GM12891 (cell line): ENCODE measurements at regions not wholly inside any gene's neighbourhood (a gene's known extent, or its start where the extent isn't known, plus 50 kb on each side); places are given as distances from the start of the nearest gene placed in this dataset.

Experiments
- DNase-seq: peaks from one replicate; pipeline ENCODE4 v3.0.0; 2011; ENCODE audit warnings: low spot score; ENCODE audit not compliant: insufficient read length
- FAIRE-seq: peaks from 2 replicates; lab custom pipeline; 2011; peaks lifted over from hg19 to GRCh38; lab: Jason Lieb, UNC
- PAX5 ChIP-seq: IDR thresholded peaks from 2 replicates; pipeline ENCODE4 v1.6.1; 2011; ENCODE audit warnings: low read length, moderate library complexity, mild to moderate bottlenecking; ENCODE audit not compliant: insufficient read depth, severe bottlenecking
- POLR2A ChIP-seq: IDR thresholded peaks from 2 replicates; pipeline ENCODE4 v1.6.1; 2011; ENCODE audit warnings: low read depth, low read length, control low read depth
- POLR2AphosphoS5 ChIP-seq: IDR thresholded peaks from 2 replicates; pipeline ENCODE4 v1.6.1; 2011; ENCODE audit warnings: low read depth, low read length, control low read depth
- POU2F2 ChIP-seq: IDR thresholded peaks from 2 replicates; pipeline ENCODE4 v1.6.1; 2011; ENCODE audit warnings: low read depth, mild to moderate bottlenecking, control low read depth, low read length, moderate library complexity
- SPI1 ChIP-seq: IDR thresholded peaks from 2 replicates; pipeline ENCODE4 v1.6.1; 2011; ENCODE audit warnings: low read depth, low read length, control low read depth
- TAF1 ChIP-seq: IDR thresholded peaks from 2 replicates; pipeline ENCODE4 v1.6.1; 2011; ENCODE audit warnings: low read depth, low read length, control low read depth

- DNase-seq (no peak), FAIRE-seq (no peak)
- TF ChIP-seq POLR2AphosphoS5 (no peak), POLR2A (no peak), PAX5 (no peak), POU2F2 (no peak), TAF1 (no peak), SPI1 (no peak)
These were observed 270.0 kb upstream of the PCDH20 start for GRCh38 chr13:61685682-61686012.

DNA sequence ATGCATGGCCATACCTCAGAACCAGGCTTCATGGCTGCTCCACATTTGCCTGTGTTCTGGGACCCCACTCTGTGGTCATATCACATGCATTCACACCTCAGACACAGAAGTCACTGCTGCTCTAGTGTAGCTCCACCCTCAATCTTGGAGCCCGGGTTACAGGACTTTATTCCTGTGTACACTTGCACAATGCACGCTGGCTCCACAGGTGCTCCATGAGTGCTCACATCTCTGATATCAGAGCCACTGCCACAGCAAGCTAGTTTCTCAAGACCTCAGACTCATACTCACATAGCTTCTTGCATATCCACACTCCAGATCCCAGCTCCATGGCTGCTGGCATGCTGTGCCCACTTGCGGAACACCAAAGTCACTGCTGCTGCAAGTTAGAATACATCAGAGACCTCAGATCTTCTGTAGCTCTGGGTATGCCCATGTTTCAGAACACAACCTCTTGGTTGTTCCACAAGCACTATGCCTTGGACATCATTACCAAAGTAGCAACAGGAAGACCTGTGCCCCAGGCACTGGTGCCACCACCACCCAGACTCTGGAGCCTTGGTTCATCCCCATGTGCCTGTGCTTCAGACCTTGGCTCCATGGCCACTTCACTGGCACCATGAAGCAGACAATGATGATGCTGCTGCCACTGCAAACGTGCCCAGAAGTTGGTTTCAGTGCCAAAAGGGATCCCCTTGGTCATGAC lies 269.5 kb upstream of the PCDH20 start:
- TF ChIP-seq PAX5, result no peak
- DNase-seq (no peak), FAIRE-seq (no peak)

DNA sequence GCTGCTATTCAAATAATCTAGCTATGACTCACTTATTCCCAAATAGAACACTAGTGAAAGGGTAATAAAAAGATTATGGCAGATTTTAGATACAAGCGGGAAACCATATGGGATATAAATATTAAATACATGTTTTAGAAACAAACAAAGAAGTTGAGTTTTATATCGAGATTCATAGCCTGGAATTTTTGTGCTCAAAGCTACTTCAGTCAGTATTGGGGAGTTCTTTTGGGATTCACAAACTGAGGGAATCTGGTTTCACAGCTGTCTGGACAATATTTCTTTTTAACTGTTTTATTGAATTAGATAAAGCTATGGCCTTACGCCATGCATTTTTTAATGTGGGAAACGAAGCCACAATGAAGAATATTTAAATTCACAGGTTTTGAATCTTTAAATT lies 257.1 kb upstream of the PCDH20 start:
- FAIRE-seq, result no peak

GRCh38 chr13:61670384-61671161 lies 254.9 kb upstream of the PCDH20 start:
- DNase-seq (no peak), FAIRE-seq (no peak)
- no peak for TF ChIP-seq PAX5
- TF ChIP-seq SPI1, result no peak
- TF ChIP-seq POLR2A, result no peak
- TF ChIP-seq POLR2AphosphoS5, result no peak
- no peak for TF ChIP-seq TAF1
- no peak for TF ChIP-seq POU2F2

More for the DNA sequence above, 257.1 kb upstream of the PCDH20 start:
- no peak for DNase-seq
- TF ChIP-seq POLR2A, result no peak
- no peak for TF ChIP-seq TAF1
- TF ChIP-seq SPI1, result no peak
- no peak for TF ChIP-seq POLR2AphosphoS5
- no peak for TF ChIP-seq PAX5
- TF ChIP-seq POU2F2, result no peak

DNA sequence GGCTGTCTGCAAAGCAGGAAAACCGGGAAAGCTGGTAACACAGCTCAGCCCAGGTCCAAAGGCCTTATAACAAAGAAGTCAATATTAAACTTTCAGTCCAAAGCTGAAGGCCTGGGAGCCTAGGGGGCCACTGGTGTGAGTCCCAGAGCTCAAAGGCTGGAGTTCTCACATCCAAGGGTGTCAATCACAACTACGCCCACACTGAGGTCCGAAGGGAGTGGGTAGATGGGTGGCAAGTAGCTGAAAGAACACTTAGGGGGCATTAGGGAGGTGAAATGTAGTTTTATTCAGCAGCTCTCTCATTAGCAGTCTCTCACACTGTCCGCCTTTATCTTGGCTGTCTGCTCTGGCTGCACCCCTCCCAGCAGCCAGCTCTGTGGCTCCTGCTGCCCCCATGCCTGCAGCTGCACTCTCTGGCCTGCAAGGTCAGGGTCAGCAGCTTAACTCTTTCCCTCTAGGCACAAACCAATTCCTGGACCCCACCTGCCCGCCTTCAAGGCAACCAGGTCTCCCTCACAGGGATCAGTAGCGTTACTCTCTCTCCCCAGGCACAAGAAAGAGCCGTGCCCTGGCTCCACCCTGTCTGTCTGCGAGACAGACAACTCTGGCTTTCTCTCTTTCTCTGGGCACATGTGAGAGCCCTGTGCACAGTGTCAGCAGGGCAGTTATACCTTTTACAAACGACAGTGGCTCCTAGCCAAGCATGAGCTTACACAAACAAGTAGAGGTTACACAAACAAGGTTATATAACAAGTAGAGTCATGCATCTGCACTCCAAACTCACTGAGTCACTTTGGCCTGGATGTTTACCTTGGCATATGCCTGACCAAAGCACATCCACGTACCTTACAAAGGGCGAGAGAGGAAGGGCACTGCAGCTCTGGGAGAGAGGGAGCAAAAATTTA lies 249.4 kb upstream of the PCDH20 start:
- DNase-seq (no peak), FAIRE-seq (no peak)
- no peak for TF ChIP-seq PAX5
- TF ChIP-seq TAF1, result no peak
- no peak for TF ChIP-seq POU2F2
- TF ChIP-seq POLR2A, result no peak
- no peak for TF ChIP-seq SPI1
- TF ChIP-seq POLR2AphosphoS5, result no peak

DNA sequence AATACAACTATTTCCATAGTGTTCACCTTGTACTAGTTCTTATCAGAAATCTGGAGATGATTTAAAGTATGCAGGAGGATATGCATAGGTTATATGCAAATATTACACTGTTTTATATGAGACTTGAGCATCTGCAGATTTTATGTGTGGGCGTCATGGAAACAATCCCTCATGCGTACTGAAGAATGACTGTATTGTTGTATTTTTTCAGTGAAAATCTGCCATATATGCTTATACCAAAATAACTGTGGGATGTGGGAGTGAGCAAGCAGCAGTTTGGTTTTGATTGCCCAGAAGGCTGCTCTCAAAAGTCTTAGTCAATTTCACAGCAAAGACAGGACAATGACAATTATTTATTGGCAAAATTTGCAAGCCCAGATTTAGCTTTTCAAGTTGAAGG lies 238.8 kb upstream of the PCDH20 start:
- no peak for FAIRE-seq
- no peak for DNase-seq
- TF ChIP-seq SPI1, result no peak

- TF ChIP-seq PAX5 (no peak), TAF1 (no peak), POU2F2 (no peak), SPI1 (no peak), POLR2A (no peak), POLR2AphosphoS5 (no peak)
- FAIRE-seq (no peak), DNase-seq (no peak)
These were observed 232.9 kb upstream of the PCDH20 start for GRCh38 chr13:61648547-61648946.

- DNase-seq (no peak), FAIRE-seq (no peak)
- TF ChIP-seq PAX5, result no peak
- no peak for TF ChIP-seq SPI1
- TF ChIP-seq POLR2A, result no peak
- TF ChIP-seq POLR2AphosphoS5, result no peak
- TF ChIP-seq TAF1, result no peak
- TF ChIP-seq POU2F2, result no peak
These were observed 196.5 kb upstream of the PCDH20 start for GRCh38 chr13:61612192-61612591.

- FAIRE-seq (no peak), DNase-seq (no peak)
- TF ChIP-seq POLR2AphosphoS5 (no peak), POLR2A (no peak), PAX5 (no peak), POU2F2 (no peak), TAF1 (no peak), SPI1 (no peak)
These were observed 192.5 kb upstream of the PCDH20 start for GRCh38 chr13:61608138-61608537.
